GM13977 (cell line): ENCODE measurements at regions not wholly inside any gene's neighbourhood (a gene's known extent, or its start where the extent isn't known, plus 50 kb on each side); places are given as distances from the start of the nearest gene placed in this dataset.

ENCODE experiments used
- DNase-seq: peaks from one replicate; pipeline ENCODE4 v3.0.0; 2012; ENCODE audit warnings: low spot score
- CTCF ChIP-seq: IDR thresholded peaks from 2 replicates; pipeline ENCODE4 v1.5.1; 2012; ENCODE audit warnings: mild to moderate bottlenecking, control low read depth; ENCODE audit not compliant: insufficient read depth; ENCODE audit errors: extremely low read depth, missing control alignments
- in situ Hi-C: fragments of 300-500 bp; cut with MboI; formaldehyde crosslinking; loops from one replicate; pipeline ENCODE4 v1.12.0; 2022; ENCODE audit warnings: low sequenced_read_pairs, low pct_unique_long_range_greater_than_20kb, mixed read lengths, inconsistent platforms; ENCODE audit not compliant: unreplicated experiment

- in situ Hi-C loops, result no loop called here
- no peak for TF ChIP-seq CTCF
- DNase-seq, result no peak
Measured at GRCh38 chr20:60808003-60808672, 443.9 kb upstream of the CDH4 start.

GRCh38 chr20:60808701-60809100, 443.4 kb upstream of the CDH4 start:
- in situ Hi-C loops, result no loop called here
- DNase-seq, result no peak
- TF ChIP-seq CTCF, result no peak

GRCh38 chr20:60810561-60810960, 441.5 kb upstream of the CDH4 start:
- no peak for TF ChIP-seq CTCF
- DNase-seq, result no peak
- in situ Hi-C loops, result no loop called here

- TF ChIP-seq CTCF, result no peak
- DNase-seq, result no peak
- in situ Hi-C loops, result no loop called here
Measured at GRCh38 chr20:60812561-60812960, 439.5 kb upstream of the CDH4 start.

GRCh38 chr20:60813066-60813465, 439.0 kb upstream of the CDH4 start:
- in situ Hi-C loops, result no loop called here
- no peak for DNase-seq
- TF ChIP-seq CTCF, result no peak

GRCh38 chr20:60815656-60816055, 436.4 kb upstream of the CDH4 start:
- no peak for TF ChIP-seq CTCF
- no peak for DNase-seq
- in situ Hi-C loops, result no loop called here
